Superior temporal gyrus (tissue), 1 donor: ENCODE measurements at regions not wholly inside any gene's neighbourhood (a gene's known extent, or its start where the extent isn't known, plus 50 kb on each side); places are given as distances from the start of the nearest gene placed in this dataset.
"Not testable (repeated sequence)": the region's sequence is repeated elsewhere in the genome, so short reads cannot be mapped to it uniquely, and the experiment has no call there.

Experiments used
- DNase-seq: peaks from one replicate; pipeline ENCODE4 v3.0.0-alpha.2; 2016; ENCODE audit errors: extremely low spot score

GRCh38 chr2:9708683-9709538 is 78.1 kb upstream of the YWHAQ start:
- no peak for DNase-seq

- DNase-seq: peak; percentile 25
Observed at GRCh38 chr2:9709539-9710285, 78.9 kb upstream of the YWHAQ start.

GRCh38 chr2:9710311-9710710 is 79.5 kb upstream of the YWHAQ start:
- DNase-seq: no peak

- no peak for DNase-seq
Observed at GRCh38 chr2:9712263-9712662, 81.5 kb upstream of the YWHAQ start.

GRCh38 chr2:9714630-9715214 is 83.9 kb upstream of the YWHAQ start:
- no peak for DNase-seq

- no peak for DNase-seq
Observed at GRCh38 chr2:9715238-9715637, 84.4 kb upstream of the YWHAQ start.

- DNase-seq: no peak
Observed at GRCh38 chr2:9717886-9718451, 87.2 kb upstream of the YWHAQ start.

- DNase-seq: no peak
Observed at GRCh38 chr2:9720352-9721093, 89.7 kb upstream of the YWHAQ start.

- DNase-seq: no peak
Observed at GRCh38 chr2:9721344-9721743, 90.5 kb upstream of the YWHAQ start.

GRCh38 chr2:9722451-9722850 is 91.7 kb upstream of the YWHAQ start:
- no peak for DNase-seq

- no peak for DNase-seq
Observed at GRCh38 chr2:9724565-9724964, 93.8 kb upstream of the YWHAQ start.

- no peak for DNase-seq
Observed at GRCh38 chr2:9725106-9725505, 94.3 kb upstream of the YWHAQ start.

GRCh38 chr2:9726016-9726415 is 95.2 kb upstream of the YWHAQ start:
- not testable (repeated sequence) for DNase-seq

GRCh38 chr2:9730523-9730922 is 99.7 kb upstream of the YWHAQ start:
- DNase-seq: not testable (repeated sequence)

GRCh38 chr2:9732824-9733223 is 102.0 kb upstream of the YWHAQ start:
- DNase-seq: no peak

- DNase-seq: no peak
Observed at GRCh38 chr2:9734308-9734707, 103.5 kb upstream of the YWHAQ start.

GRCh38 chr2:9735335-9735734 is 104.5 kb upstream of the YWHAQ start:
- no peak for DNase-seq

- no peak for DNase-seq
Observed at GRCh38 chr2:9736021-9736420, 105.2 kb upstream of the YWHAQ start.

GRCh38 chr2:9737053-9737875 is 106.0 kb upstream of the TAF1B start:
- no peak for DNase-seq

GRCh38 chr2:9738062-9738461 is 105.2 kb upstream of the TAF1B start:
- no peak for DNase-seq
